ENCODE measurements at regions not wholly inside any gene's neighbourhood (a gene's known extent, or its start where the extent isn't known, plus 50 kb on each side); places are given as distances from the start of the nearest gene placed in this dataset.

GRCh38 chr4:180788729-180789128 is 1454.5 kb upstream of the TENM3 start:
- H3K4me2 ChIP-seq (ENCODE audit: insufficient read depth, low read length) = no peak overlapping the region
- H2AFZ ChIP-seq (ENCODE audit: low read length) = no peak overlapping the region
- no peaks in the 10 kb centered on the region for H4K20me1 ChIP-seq (ENCODE audit: insufficient read depth, low read length)
- TF ChIP-seq CTCF (IDR thresholded peaks at IDR 0.05; ENCODE audit: extremely low read depth, low read depth, low read length) = no peak
- H3K27me3 ChIP-seq (ENCODE audit: insufficient read depth, low read length) = no peaks in the 10 kb centered on the region
- no peaks in the 10 kb centered on the region for H3K36me3 ChIP-seq (ENCODE audit: insufficient read depth, low read length)
- H3K79me2 ChIP-seq (ENCODE audit: insufficient read depth, low read length) = no peaks in the 10 kb centered on the region
- no peaks in the 10 kb centered on the region for H3K4me1 ChIP-seq (ENCODE audit: insufficient read depth, low read length)
- H3K4me3 ChIP-seq (ENCODE audit: insufficient read depth, low read length) = no peak overlapping the region
- H3K27ac ChIP-seq (ENCODE audit: low read depth, low read length) = no peak overlapping the region
- DNase-seq (ENCODE audit: insufficient read length, low spot score, missing footprints) = no peak
- no peaks in the 10 kb centered on the region for H3K9me3 ChIP-seq (ENCODE audit: low read depth, low read length)

- Histone ChIP-seq H3K79me2 (ENCODE audit: insufficient read depth, low read length) (no peaks in the 10 kb centered on the region), H3K4me3 (ENCODE audit: insufficient read depth, low read length) (no peak overlapping the region), H3K36me3 (ENCODE audit: insufficient read depth, low read length) (no peaks in the 10 kb centered on the region), H3K9me3 (ENCODE audit: low read depth, low read length) (no peaks in the 10 kb centered on the region), H4K20me1 (ENCODE audit: insufficient read depth, low read length) (no peaks in the 10 kb centered on the region), H2AFZ (ENCODE audit: low read length) (no peak overlapping the region), H3K27ac (ENCODE audit: low read depth, low read length) (no peak overlapping the region), H3K27me3 (ENCODE audit: insufficient read depth, low read length) (no peaks in the 10 kb centered on the region), H3K4me1 (ENCODE audit: insufficient read depth, low read length) (no peaks in the 10 kb centered on the region), H3K4me2 (ENCODE audit: insufficient read depth, low read length) (no peak overlapping the region)
- no peak for DNase-seq (ENCODE audit: insufficient read length, low spot score, missing footprints)
- TF ChIP-seq CTCF (IDR thresholded peaks at IDR 0.05; ENCODE audit: extremely low read depth, low read depth, low read length) = no peak
These were observed 1453.3 kb upstream of the TENM3 start for GRCh38 chr4:180789929-180790328.

- no peak overlapping the region for H3K27ac ChIP-seq (ENCODE audit: low read depth, low read length)
- no peaks in the 10 kb centered on the region for H3K36me3 ChIP-seq (ENCODE audit: insufficient read depth, low read length)
- H3K4me1 ChIP-seq (ENCODE audit: insufficient read depth, low read length) = no peaks in the 10 kb centered on the region
- no peak overlapping the region for H2AFZ ChIP-seq (ENCODE audit: low read length)
- H3K4me2 ChIP-seq (ENCODE audit: insufficient read depth, low read length) = no peak overlapping the region
- no peak for TF ChIP-seq CTCF (IDR thresholded peaks at IDR 0.05; ENCODE audit: extremely low read depth, low read depth, low read length)
- DNase-seq (ENCODE audit: insufficient read length, low spot score, missing footprints) = no peak
- H3K4me3 ChIP-seq (ENCODE audit: insufficient read depth, low read length) = no peak overlapping the region
- H4K20me1 ChIP-seq (ENCODE audit: insufficient read depth, low read length) = no peaks in the 10 kb centered on the region
- no peaks in the 10 kb centered on the region for H3K9me3 ChIP-seq (ENCODE audit: low read depth, low read length)
- no peaks in the 10 kb centered on the region for H3K79me2 ChIP-seq (ENCODE audit: insufficient read depth, low read length)
- H3K27me3 ChIP-seq (ENCODE audit: insufficient read depth, low read length) = no peaks in the 10 kb centered on the region
These were observed 1452.7 kb upstream of the TENM3 start for GRCh38 chr4:180790471-180790870.

- H3K4me3 ChIP-seq (ENCODE audit: insufficient read depth, low read length) = no peak overlapping the region
- H3K9me3 ChIP-seq (ENCODE audit: low read depth, low read length) = no peaks in the 10 kb centered on the region
- no peak for TF ChIP-seq CTCF (IDR thresholded peaks at IDR 0.05; ENCODE audit: extremely low read depth, low read depth, low read length)
- no peaks in the 10 kb centered on the region for H3K79me2 ChIP-seq (ENCODE audit: insufficient read depth, low read length)
- no peak overlapping the region for H3K27ac ChIP-seq (ENCODE audit: low read depth, low read length)
- no peaks in the 10 kb centered on the region for H3K4me1 ChIP-seq (ENCODE audit: insufficient read depth, low read length)
- no peaks in the 10 kb centered on the region for H3K36me3 ChIP-seq (ENCODE audit: insufficient read depth, low read length)
- no peaks in the 10 kb centered on the region for H3K27me3 ChIP-seq (ENCODE audit: insufficient read depth, low read length)
- no peak for DNase-seq (ENCODE audit: insufficient read length, low spot score, missing footprints)
- H3K4me2 ChIP-seq (ENCODE audit: insufficient read depth, low read length) = no peak overlapping the region
- H4K20me1 ChIP-seq (ENCODE audit: insufficient read depth, low read length) = no peaks in the 10 kb centered on the region
- H2AFZ ChIP-seq (ENCODE audit: low read length) = no peak overlapping the region
These were observed 1450.7 kb upstream of the TENM3 start for GRCh38 chr4:180792541-180792940.
